OCI-LY1 (cell line): ENCODE measurements at regions not wholly inside any gene's neighbourhood (a gene's known extent, or its start where the extent isn't known, plus 50 kb on each side); places are given as distances from the start of the nearest gene placed in this dataset.

ENCODE experiments used
- H2AFZ ChIP-seq: fragments of 200-600 bp; sonication (generic), shearing (Covaris generic); 2 replicates; pipeline ENCODE4 v1.6.0; 2014; ENCODE audit warnings: antibody characterized with exemption, mild to moderate bottlenecking, low read length
- H3F3A ChIP-seq: fragments of 200-600 bp; sonication (generic), shearing (Covaris generic); 2 replicates; pipeline ENCODE4 v1.6.0; 2014; ENCODE audit warnings: mild to moderate bottlenecking, antibody characterized with exemption, low read length, moderate library complexity; ENCODE audit not compliant: insufficient read depth
- H3K27ac ChIP-seq: fragments of 200-600 bp; sonication (generic); 2 replicates; pipeline ENCODE4 v1.5.1; 2014; ENCODE audit warnings: low read length, mixed run types, mild to moderate bottlenecking, low read depth; ENCODE audit not compliant: poor library complexity, severe bottlenecking
- H3K27me3 ChIP-seq: fragments of 200-600 bp; sonication (generic); 2 replicates; pipeline ENCODE4 v1.6.0; 2014; ENCODE audit warnings: antibody characterized with exemption, mild to moderate bottlenecking, low read length, moderate library complexity; ENCODE audit not compliant: insufficient read depth
- H3K36me3 ChIP-seq: fragments of 200-600 bp; sonication (generic); 2 replicates; pipeline ENCODE4 v1.6.1; 2014; ENCODE audit warnings: mild to moderate bottlenecking, antibody characterized with exemption, low read length, moderate library complexity, mixed read lengths; ENCODE audit not compliant: insufficient read depth
- H3K4me1 ChIP-seq: fragments of 200-600 bp; sonication (generic); 2 replicates; pipeline ENCODE4 v1.5.1; 2014; ENCODE audit warnings: mild to moderate bottlenecking, low read length, moderate library complexity; ENCODE audit not compliant: insufficient read depth, severe bottlenecking
- H3K4me2 ChIP-seq: fragments of 200-600 bp; sonication (generic), shearing (Covaris generic); 2 replicates; pipeline ENCODE4 v1.6.1; 2014; ENCODE audit warnings: low read length
- H3K4me3 ChIP-seq: fragments of 200-600 bp; sonication (generic); 2 replicates; pipeline ENCODE4 v1.5.1; 2014; ENCODE audit warnings: low read length, low read depth, mild to moderate bottlenecking, mixed read lengths; ENCODE audit not compliant: poor library complexity, severe bottlenecking
- H3K79me2 ChIP-seq: fragments of 200-600 bp; shearing (Covaris generic); 2 replicates; pipeline ENCODE4 v1.6.1; 2016; ENCODE audit warnings: mixed run types, low read length, mixed read lengths; ENCODE audit not compliant: insufficient read depth
- H3K9ac ChIP-seq: fragments of 200-600 bp; sonication (generic), shearing (Covaris generic); 2 replicates; pipeline ENCODE4 v1.6.1; 2014; ENCODE audit warnings: mild to moderate bottlenecking, low read length, mixed read lengths
- H3K9me2 ChIP-seq: fragments of 200-600 bp; sonication (generic), shearing (Covaris generic); 2 replicates; pipeline ENCODE4 v1.6.1; 2014; ENCODE audit warnings: low read depth, mild to moderate bottlenecking, low read length, mixed read lengths
- H3K9me3 ChIP-seq: fragments of 200-600 bp; shearing (Covaris generic); 2 replicates; pipeline ENCODE4 v1.6.1; 2014; ENCODE audit warnings: low read length, mixed read lengths
- H4K20me1 ChIP-seq: fragments of 200-600 bp; sonication (generic), shearing (Covaris generic); 2 replicates; pipeline ENCODE4 v1.6.0; 2016; ENCODE audit warnings: mild to moderate bottlenecking, low read length; ENCODE audit not compliant: insufficient read depth
- EZH2 ChIP-seq: fragments of 200-600 bp; sonication (generic), shearing (Covaris generic); IDR thresholded peaks from 2 replicates; pipeline ENCODE4 v1.8.0; 2017; ENCODE audit warnings: borderline replicate concordance, mixed run types, mild to moderate bottlenecking, antibody characterized with exemption, low read length, moderate library complexity, mixed read lengths
- TF ChIP-seq, protein P1 (sequence below): fragments of 200-600 bp; sonication (generic), shearing (Covaris generic); IDR thresholded peaks from 2 replicates; pipeline ENCODE4 v1.5.1; 2017; ENCODE audit warnings: mild to moderate bottlenecking, antibody characterized with exemption, low read length, moderate library complexity, mixed read lengths

DNA sequence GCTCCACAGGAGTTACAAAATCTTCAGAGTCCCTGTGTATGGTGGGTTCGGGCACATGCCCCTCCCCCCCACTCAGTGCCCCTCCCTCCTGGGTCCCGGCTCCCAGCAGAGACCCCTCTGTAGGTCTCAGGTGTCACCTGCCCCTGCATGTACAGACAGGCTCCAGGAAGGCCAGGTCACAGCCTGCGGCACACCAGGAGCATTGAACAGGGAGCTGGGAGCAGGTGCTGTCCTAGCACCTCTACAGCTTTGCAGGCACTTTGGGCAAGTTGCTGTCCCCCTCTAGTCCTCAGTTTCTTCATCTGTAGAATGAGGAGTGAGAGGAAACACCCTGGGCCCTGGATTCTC, 80.1 kb upstream of the RTL6 start:
- no peaks in the 10 kb centered on the region for H3K4me1 ChIP-seq
- H3K36me3 ChIP-seq = no peaks in the 10 kb centered on the region
- H3K4me3 ChIP-seq = no peak overlapping the region
- no peak overlapping the region for H2AFZ ChIP-seq
- no peak overlapping the region for H3K27ac ChIP-seq
- H3K79me2 ChIP-seq = no peaks in the 10 kb centered on the region
- no peaks in the 10 kb centered on the region for H3K9me2 ChIP-seq
- no peak overlapping the region for H3K9ac ChIP-seq
- H3F3A ChIP-seq = no peaks in the 10 kb centered on the region
- TF ChIP-seq EZH2 = no peak
- TF ChIP-seq, protein P1, sequence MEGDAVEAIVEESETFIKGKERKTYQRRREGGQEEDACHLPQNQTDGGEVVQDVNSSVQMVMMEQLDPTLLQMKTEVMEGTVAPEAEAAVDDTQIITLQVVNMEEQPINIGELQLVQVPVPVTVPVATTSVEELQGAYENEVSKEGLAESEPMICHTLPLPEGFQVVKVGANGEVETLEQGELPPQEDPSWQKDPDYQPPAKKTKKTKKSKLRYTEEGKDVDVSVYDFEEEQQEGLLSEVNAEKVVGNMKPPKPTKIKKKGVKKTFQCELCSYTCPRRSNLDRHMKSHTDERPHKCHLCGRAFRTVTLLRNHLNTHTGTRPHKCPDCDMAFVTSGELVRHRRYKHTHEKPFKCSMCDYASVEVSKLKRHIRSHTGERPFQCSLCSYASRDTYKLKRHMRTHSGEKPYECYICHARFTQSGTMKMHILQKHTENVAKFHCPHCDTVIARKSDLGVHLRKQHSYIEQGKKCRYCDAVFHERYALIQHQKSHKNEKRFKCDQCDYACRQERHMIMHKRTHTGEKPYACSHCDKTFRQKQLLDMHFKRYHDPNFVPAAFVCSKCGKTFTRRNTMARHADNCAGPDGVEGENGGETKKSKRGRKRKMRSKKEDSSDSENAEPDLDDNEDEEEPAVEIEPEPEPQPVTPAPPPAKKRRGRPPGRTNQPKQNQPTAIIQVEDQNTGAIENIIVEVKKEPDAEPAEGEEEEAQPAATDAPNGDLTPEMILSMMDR = no peak
- H3K9me3 ChIP-seq = no peaks in the 10 kb centered on the region
- no peak overlapping the region for H3K4me2 ChIP-seq
- no peaks in the 10 kb centered on the region for H4K20me1 ChIP-seq
- H3K27me3 ChIP-seq = no peaks in the 10 kb centered on the region

DNA sequence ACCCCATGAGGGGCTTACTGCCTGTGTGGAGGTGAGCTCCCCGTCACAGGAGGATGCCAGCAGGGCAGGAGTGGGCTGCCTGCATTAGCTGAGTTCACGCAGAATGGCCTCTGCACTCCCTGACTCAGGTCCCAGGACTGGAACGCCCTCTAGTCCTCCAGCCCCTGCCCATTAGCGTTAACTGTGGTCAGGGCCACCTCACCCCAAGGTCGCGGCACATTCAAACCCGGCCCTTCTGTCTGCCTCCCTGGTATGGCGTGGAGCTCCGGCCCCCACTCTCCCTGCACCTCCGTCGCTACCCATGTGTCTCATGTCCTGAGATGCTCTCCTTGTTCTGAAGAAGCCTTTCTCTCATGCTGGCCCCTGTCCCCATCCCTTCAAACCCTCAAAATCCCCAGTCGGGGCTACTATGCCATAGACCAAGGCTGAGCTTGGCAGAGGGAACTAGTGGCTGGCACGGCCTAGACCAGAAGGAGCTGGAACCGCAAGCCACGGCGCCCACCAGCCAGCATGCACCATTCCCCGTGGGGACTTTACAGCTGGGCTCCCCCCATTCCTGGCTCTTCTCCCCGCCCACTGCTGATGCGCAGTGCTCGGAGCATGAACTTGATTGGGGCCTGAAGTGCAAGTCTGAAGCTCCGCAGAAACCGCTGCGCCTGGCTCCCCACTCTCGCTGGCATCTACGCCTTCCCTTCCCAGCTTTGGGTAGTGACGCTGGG, 79.5 kb upstream of the RTL6 start:
- Histone ChIP-seq H3K4me3 (no peak overlapping the region), H3K27ac (no peak overlapping the region), H3K79me2 (no peaks in the 10 kb centered on the region), H3K9me2 (no peaks in the 10 kb centered on the region), H4K20me1 (no peaks in the 10 kb centered on the region), H2AFZ (no peak overlapping the region), H3F3A (no peaks in the 10 kb centered on the region), H3K9me3 (no peaks in the 10 kb centered on the region), H3K27me3 (0 out of 2 replicates have a peak, but pooled peaks cover under 1% of the 10 kb centered on the region), H3K9ac (no peak overlapping the region), H3K36me3 (no peaks in the 10 kb centered on the region), H3K4me2 (no peak overlapping the region), H3K4me1 (no peaks in the 10 kb centered on the region)
- no peak for TF ChIP-seq EZH2
- TF ChIP-seq, protein P1 = no peak

DNA sequence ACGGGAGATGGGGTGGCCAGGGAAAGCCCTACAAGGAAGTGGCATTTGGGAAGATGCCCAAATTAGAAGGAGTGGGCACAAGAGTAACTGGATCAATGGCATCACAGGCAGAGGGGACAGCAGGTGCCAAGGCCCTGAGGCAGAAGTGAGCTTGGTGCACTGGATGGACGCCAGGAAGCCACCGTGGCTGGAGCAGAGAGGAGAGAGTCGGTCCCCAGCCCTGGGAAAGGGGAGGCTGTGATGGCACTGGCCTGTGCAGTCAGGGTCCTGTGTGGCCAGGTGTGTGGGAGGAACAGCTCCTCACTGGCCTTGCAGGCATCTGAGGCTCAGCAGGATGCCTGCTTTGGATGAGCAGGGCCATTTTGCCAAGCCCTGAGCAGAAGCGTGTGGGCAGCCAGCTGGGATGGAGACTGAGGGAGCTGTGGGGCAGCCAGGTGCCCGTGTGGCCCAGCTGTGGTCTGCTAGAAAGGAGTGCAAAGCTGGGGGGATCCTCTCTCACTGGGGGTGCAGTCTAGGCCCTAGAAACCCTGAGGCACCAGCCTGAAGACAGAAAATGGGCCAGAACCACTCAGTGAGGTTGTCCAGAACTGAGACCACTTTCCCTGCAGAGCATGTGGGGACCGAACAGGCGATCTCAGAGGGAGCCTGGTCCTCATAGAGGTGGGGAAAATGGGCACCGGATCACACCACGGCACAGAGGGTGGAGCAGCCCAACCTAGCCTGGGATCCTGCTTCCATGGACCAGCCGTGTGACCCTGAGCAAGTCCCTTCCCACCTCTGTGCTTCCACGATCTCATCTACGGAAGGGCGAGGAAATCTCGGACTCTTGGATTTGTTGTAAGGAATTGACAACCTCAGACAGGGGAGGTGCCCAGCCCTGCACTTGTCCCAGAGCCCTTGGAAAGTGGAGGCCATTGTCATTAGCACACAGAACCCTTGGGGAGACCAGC, 78.6 kb upstream of the RTL6 start:
- Histone ChIP-seq H3K27ac (no peak overlapping the region), H3K27me3 (0 out of 2 replicates have a peak, but pooled peaks cover 4% of the 10 kb centered on the region), H3K4me1 (no peaks in the 10 kb centered on the region), H4K20me1 (no peaks in the 10 kb centered on the region), H3K36me3 (no peaks in the 10 kb centered on the region), H3F3A (no peaks in the 10 kb centered on the region), H2AFZ (no peak overlapping the region), H3K9me3 (no peaks in the 10 kb centered on the region), H3K9ac (no peak overlapping the region), H3K4me2 (no peak overlapping the region), H3K9me2 (no peaks in the 10 kb centered on the region), H3K79me2 (no peaks in the 10 kb centered on the region), H3K4me3 (no peak overlapping the region)
- no peak for TF ChIP-seq EZH2
- TF ChIP-seq, protein P1 = no peak
